GM04504 (cell line): ENCODE measurements at regions not wholly inside any gene's neighbourhood (a gene's known extent, or its start where the extent isn't known, plus 50 kb on each side); places are given as distances from the start of the nearest gene placed in this dataset.
"Not testable (repeated sequence)": the region's sequence is repeated elsewhere in the genome, so short reads cannot be mapped to it uniquely, and the experiment has no call there.

Experiments used
- DNase-seq: peaks from one replicate; pipeline ENCODE4 v3.0.0-alpha.2; 2012; ENCODE audit warnings: low read depth

DNA sequence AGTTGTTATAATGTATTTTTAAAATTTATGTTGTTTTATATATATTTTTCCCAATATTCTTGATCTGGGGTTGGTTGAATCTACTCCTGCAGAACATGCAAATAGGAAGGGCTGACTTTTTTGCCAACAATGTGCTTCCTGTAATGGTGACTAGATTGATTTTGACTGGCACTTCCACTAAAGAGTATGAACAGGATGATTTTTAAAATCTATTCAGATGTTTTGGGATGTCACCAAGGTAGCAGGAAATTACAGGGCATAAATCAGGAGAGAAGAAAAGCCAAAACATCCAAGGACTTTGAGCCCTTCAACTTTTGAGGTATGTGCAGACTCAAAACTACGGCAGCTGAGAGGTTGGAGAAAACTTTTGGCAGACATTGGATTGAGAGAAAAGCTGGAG, 1047.6 kb downstream of the SLITRK5 start:
- DNase-seq, result no peak

DNA sequence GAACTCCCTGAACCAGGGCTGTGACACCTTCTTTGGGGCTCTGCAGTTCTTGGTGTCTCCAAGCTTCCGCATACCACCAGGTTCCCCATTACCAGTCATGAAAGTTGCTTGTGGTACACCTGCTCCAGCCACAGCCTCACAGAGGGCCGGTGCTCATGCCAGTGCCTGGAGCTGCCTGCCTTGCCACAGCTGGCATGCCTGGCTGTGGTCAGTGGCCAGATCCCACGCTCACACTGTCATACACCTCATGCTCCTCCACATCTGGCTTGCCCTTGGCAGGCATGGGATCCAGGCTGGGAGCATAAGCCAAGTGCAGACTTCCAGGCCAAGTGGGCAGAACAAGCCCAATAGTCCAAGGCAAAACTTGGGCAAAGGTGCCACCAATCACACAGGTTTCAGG, 1054.9 kb downstream of the SLITRK5 start:
- no peak for DNase-seq

DNA sequence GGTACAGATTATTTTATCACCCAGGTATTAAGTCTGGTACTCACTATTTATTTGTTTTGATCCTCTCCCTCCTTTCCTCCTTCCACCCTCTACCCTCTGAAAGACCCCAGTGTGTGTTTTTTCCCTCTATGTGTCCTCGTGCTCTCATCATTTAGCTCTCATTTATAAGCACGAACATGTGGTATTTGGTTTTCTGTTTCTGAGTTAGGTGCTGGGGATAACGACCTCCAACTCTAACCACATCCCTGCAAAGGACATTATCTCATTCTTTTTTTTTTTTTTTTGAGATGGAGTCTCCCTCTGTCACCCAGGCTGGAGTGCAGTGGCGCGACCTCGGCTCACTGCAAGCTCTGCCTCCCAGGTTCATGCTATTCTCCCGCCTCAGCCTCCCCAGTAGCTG, 1056.1 kb downstream of the SLITRK5 start:
- not testable (repeated sequence) for DNase-seq

DNA sequence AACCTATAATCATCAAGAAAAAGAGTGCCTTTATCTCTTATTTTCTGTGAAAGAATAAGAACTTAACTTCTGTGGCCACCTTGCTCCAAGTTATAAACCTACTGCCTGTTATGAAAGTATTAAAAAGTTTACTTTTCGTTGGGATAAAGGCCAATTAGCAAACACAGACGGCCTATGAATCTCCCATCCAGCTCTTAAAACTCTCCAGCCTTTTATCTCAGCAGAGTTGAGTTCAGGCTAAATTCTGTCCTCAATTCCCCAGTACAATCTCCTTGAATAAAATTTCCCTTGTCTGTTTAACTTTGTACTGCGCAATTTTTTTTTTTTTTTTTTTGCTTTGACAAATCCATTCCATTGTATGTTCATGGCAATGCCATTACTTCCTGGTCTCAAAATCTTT, 1058.4 kb downstream of the SLITRK5 start:
- DNase-seq, result no peak

DNA sequence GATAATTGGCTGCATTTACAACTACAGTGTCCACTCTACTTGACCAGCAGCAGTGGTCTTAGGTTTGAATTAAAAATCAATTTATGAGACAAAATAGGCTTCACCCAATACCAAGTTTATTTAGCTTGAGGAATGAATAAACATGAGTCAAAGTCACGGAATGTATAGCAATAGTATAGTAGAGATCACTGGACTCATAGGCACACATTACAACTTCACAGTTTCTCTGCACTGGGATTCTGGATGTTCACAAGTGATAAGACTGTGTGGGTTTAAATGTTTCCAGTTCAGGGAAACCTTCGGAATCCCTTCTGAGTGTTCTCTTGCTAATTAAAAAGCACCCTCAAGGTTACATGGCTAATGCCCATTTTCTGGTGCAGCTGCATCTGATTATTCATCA, 1064.9 kb downstream of the SLITRK5 start:
- DNase-seq, result no peak

DNA sequence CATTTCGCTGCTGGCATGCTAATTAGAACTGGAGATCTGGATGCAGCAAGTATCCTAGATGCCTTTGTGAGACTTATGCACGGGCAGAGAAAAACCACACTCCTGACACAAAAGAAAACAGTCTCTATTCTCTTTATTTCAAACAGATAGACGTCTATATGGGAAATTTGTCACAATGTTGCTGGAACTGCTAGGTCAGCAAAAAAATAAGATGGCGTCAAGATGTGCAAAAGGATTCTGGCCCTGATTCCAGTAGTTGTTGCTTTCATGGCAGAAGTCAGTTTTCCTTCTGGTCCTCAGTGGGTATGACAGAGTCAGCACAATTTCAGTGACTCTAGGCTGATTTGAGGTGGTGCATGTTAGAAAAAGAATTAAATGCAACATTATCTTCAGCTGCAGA, 1068.0 kb downstream of the SLITRK5 start:
- DNase-seq, result no peak

DNA sequence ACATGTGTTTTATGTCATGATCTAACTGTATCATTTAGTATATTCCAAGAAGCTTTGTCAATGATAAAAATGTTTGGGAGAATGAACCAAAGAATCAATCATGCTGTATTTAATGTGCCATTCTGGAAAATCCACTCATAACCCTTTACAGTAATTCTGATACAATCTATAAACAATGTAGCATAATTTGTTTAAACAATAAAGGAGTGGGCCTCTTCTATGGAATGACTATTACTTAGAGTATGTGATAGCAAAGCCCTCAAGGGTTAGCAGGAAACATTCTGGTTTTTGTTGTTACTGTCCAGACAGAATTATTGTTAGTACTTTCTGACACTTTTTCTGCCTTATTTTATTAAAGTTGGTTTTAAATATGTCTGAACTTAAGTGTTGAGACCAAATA, 1073.1 kb downstream of the SLITRK5 start:
- DNase-seq, result no peak

DNA sequence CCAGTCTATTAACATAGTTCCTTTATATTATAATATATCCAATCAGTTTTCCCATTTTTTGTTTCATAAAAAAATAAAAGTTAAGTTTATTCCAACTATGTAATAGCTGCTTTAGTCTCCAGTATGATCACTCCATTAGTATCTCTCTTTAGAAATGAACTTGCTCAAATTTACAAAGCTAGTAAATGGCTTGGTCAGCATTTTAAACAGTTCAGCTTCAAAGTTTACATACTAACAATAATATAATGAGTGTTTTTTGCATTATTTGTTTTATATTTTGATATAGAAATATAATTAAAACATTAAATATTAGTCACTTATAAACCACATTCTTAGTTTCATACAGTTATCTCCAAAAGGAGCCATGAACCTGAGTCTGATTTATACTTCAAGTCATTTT, 1073.8 kb downstream of the SLITRK5 start:
- DNase-seq, result no peak

DNA sequence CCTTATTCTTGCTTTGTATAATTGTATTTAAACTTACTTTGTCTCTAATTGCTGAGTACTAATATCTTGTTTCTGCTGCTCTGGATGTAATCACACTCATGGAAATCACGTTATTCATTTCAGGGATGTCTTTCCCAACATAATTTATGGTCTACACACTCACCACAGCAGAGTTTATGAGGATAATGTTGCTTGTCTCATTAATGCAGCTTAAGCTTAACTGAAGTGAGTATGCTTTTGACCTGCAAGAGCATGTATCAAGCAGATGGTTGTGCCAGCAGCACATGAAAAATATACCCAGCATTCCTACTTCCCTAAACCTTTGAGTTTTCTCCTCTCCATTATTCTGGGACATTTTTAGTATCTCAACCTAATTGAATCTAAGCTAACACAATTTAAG, 1080.9 kb downstream of the SLITRK5 start:
- no peak for DNase-seq

DNA sequence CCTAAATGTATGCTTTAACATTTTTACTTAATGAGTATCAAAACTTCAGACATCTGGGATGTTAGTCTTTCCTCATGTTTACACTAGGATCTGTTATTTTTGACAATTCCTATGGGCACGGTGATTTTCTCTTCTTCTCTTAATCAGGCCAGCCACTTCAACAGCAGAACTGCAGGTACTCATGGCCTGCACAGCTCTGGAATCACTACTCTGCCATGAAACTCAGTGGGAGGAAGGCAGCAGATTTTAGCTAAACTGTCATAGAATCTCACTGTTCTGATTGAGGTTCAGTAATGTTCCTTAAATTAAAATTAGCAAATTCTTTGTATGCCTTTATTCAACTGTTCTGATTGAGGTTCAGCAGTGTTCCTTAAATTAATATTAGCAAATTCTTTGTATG, 1083.0 kb downstream of the SLITRK5 start:
- DNase-seq, result no peak

DNA sequence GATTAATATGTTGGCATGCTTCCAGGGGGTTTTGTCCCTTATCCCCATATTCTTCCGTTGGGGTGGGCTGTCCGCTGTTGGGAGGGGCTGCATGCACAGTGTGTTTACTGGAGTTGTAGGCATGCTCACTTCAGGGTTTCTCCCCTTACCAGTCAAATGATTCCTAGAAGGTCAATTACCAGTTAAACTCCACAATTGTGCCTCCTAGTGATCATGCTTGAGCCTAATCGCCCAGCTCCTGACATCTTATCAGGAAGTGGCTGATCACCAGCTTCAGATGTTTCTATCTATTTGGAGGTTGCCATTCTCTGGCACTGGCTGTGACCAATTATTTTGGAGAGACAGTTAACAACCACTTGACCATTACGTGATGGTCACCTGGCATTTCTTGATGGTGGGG, 1090.0 kb downstream of the SLITRK5 start:
- no peak for DNase-seq

DNA sequence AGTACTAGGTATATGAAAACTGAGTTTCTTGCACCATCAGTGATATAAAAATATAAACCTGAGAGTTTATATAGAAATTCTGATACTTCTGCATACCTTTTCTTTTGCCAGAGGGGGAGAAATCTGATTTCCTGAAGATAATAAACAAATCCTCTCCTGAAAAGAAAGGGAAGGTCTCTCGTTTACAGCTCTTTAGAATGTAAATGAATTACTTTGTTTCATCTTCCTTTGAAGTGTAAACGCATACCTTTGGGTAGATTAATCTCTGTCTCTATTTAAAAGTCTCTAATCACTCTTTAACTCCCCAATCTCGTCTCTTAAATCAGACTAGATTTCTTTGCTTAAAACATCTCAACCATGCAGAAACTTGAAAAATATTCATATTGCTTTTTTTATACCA, 1092.9 kb downstream of the SLITRK5 start:
- no peak for DNase-seq

DNA sequence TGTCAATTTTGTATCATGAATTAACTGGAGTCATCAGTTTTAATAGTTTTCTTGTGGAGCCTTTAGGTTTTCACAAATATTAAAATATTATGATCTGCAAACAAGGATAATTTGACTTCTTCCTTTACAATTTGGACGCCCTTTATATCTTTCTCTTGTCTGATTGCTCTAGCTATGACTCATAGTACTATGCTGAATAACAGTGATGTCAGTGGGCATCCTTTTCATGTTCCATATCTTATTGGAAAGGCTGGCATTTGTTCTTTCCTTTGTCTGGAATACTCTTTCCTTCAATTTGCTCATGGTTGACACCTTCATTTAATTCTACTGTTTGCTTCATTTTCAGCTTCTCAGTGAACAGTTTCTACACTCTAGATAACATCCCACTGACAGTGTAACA, 1129.3 kb downstream of the SLITRK5 start:
- no peak for DNase-seq

DNA sequence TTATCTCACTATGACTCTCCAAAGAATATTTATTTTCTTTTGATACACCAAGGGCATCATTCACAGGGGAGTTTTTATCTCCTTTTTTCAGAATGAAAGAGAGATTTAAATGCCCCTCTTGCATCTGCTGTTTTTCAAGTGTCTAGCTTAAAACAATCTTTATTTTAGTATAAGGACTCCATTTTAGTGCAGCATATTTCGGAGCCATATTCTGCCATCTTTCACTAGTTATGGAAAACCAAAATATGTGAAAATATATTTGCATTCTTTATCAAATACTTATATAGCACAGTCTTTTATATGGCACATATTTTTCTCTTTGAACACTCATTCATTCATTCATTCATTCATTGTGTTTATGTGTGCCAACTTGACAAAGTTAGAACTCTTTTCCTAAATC, 1130.2 kb downstream of the SLITRK5 start:
- no peak for DNase-seq

DNA sequence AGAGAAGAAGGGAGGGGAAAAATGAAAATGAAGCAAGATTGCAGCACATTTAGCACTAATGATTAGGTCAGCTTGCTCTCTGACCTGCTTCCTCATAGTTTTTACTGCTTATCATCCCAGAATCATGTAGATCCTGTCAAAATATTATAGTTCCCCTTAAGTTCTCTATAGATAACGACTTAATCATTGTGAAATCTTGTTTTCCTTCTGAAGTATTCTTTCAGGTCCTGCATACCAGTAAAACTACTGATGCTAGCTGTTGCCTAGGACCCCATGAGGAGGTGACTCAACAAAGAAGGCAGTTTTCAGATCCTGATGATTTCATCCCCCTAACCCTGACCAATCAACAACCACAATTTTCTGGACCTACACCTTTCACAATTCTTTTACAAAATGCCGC, 1131.7 kb downstream of the SLITRK5 start:
- DNase-seq, result no peak

DNA sequence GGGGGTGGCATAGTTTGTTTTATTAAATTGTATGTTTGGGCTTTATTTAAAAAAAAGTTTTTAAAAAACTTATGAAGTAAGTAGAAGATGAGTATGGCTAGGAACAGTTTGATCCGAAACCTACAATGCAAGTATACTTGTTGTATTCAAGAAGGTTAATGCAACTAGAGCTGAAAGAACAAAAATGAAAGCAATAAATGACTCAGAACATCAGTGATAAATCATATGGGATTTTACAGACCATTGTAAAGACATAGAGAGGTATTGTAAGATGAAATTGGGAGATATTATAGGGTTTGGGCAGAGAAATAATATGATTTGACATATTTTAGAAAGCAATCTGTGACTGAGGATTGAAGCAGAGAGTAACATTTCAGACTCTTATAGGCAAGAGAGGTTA, 1135.3 kb downstream of the SLITRK5 start:
- DNase-seq, result no peak

DNA sequence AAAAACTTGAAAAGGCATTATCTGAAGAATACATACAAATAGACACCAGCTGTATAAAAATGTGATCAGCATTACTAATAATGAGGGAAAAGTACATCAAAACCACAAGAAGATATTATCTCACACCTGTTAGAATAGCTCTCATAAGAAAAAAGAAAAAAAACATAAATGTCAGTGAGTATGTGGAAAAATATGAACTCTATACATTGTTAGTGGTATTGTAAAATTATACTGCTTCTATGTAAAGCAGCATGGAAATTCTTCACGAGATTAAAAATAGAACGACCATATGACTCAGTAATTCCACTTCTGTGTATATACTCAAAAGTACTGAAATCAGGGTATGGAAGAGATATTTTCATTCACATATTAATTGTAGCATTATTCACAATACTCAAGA, 1146.4 kb downstream of the SLITRK5 start:
- no peak for DNase-seq

DNA sequence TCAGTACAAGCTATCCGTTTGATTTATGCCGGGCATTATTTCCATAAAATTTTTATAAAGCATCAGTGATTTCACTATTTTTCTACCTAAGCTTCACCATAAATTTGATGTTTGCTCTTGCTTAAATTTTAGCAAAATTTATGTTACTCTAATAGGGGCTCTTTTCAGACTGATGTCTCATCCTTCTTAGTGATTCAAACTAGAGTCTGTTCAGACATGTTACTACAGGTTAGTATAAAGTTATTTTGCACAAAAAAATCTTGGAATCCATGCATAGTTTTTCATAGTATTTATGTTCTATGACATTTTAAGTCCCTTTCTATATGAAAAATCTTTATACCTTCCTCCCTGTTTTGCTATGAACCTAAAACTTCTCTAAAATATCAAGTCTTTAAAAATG, 1151.9 kb downstream of the SLITRK5 start:
- no peak for DNase-seq

DNA sequence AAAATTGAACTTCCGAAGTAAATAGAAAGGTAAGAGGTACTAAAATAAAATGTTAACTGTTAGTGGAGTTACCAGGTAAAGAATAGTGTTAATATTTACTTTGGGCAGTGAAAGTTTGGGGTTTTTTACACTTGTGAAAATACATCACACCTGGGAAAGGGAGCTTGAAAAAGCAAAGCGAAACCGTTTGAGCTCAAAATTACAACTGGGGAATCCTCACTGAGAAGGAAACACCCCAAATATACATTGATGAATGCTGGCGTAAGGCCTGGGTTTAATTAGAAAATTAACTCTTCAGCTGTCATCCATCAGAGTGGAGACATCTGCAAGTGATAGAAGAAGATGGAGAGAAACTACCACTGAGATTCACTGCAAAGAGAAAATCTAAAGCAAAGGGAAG, 1153.0 kb downstream of the SLITRK5 start:
- DNase-seq, result no peak

DNA sequence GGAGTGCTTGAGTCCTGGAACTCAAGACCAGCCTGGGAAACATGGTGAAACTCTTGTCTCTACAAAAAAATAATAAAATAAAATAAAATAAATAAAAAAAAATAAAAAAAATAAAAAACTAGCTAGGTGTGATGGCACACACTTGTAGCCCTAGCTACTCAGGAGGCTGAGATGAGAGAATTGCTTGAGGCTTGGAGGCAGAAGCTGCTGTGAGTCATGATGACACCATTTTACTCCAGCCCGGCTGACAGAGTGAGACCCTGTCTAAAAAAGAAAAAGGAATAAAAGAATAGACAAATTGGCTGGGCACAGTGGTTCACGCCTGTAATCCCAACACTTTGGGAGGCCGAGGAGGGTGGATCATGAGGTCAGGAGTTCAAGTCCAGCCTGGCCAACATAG, 1168.9 kb downstream of the SLITRK5 start:
- no peak for DNase-seq

DNA sequence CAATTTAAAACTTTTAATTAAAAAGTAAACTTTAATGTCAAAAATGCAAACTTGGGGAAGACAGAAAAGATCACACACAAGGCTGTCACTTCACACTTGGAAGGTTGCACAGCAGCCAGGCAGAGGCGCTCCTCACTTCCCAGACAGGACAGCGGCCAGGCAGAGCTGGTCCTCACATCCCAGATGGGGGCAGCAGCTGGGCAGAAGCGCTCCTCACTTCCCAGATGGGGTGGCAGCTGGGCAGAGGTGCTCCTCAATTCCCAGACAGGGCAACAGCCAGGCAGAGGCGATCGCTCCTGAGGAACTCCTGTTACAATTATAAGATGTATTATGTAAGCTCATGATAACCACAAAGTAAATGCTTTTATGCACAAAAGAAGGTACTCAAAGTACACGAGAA, 1181.1 kb downstream of the SLITRK5 start:
- not testable (repeated sequence) for DNase-seq

DNA sequence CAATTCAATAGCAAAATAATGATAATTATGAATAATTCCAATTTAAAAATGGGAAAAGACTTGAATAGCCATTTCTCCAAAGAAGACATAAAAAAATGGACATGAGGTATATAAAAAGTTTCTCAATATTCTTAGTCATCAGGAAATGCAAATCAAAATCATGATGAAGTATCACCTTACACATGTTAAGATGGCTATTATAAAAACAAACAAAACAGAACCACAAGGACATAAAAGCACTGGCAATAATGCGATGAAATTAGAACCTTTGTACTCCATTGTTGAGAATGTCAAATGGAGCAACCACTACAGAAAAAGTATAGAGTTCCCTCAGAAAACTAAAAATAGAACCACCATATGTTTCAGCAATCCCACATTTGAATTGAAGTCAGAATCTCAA, 1186.1 kb downstream of the SLITRK5 start:
- no peak for DNase-seq

DNA sequence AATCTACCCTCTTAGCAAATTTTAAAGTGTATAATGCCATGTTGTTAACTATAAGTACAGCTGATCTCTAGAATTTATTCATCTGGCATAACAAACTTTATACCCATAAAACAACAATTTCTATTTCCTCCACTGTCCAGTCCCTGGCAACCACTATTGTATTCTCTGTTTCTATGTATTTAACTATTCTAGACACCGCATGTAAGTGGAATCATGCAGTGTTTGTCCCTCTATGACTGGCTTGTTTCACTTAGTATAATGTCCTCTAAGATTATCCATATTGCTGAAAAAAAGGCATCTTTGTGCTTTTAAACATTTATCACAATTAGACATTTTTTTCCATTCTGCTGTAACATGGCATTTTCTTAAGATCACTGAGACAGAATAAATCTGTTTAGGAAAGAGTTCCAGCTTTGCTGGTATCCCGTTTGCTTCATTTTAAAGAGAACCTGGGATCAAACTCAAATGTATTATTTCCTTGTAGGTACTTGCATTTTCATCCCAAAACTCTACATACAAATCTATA, 1191.0 kb downstream of the SLITRK5 start:
- no peak for DNase-seq

DNA sequence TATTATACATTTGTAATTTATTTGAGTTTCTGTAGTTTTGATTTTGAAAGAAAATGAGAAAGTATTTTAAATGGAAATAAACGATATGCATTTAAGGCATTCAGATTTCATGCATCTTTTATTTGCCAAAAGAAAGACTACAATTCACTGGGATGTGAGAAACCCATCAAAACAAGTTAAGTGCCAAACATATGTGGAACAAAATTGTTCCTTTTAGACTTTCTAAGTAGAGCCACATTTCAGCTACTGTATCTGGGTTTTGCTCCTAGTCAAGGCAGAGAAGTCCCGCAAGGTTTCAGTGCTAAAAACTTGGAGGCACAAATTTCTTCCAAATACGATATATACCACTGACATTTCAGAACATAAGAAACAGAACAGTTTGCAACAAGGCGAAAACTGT, 1191.9 kb downstream of the SLITRK5 start:
- DNase-seq, result no peak

DNA sequence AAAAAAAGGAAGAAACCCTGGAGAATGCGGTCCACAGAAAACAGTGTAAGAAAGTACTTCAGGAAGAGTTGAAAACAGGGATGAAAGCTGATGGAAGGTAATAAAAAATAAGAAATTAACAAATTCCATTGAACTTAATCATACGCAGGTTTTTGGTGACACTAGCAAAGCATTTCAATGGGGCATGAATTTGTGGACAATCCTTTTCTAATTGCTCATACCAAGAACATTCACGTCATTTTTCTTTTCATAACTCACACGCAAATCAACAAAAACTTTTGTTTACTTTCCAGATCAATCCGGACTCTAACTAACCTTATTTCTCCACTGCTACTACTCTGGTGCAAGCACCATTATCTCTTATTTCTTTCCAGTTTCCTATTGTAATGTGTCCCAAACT, 1195.0 kb downstream of the SLITRK5 start:
- DNase-seq, result no peak
